Dermis blood vessel endothelial cell (primary cell): ENCODE measurements at regions not wholly inside any gene's neighbourhood (a gene's known extent, or its start where the extent isn't known, plus 50 kb on each side); places are given as distances from the start of the nearest gene placed in this dataset.

Experiments used
- DNase-seq: peaks from one replicate; pipeline ENCODE4 v3.0.0; 2010

- no peak for DNase-seq
Measured at GRCh38 chr10:131446171-131446570, 134.7 kb upstream of the TCERG1L start.

- no peak for DNase-seq
Measured at GRCh38 chr10:131448171-131448570, 136.7 kb upstream of the TCERG1L start.

GRCh38 chr10:131448883-131449282 lies 137.4 kb upstream of the TCERG1L start:
- DNase-seq: no peak

- DNase-seq: no peak
Measured at GRCh38 chr10:131450216-131450765, 138.8 kb upstream of the TCERG1L start.

- no peak for DNase-seq
Measured at GRCh38 chr10:131451407-131452015, 140.0 kb upstream of the TCERG1L start.

GRCh38 chr10:131452926-131453720 lies 141.6 kb upstream of the TCERG1L start:
- no peak for DNase-seq

GRCh38 chr10:131453721-131454634 lies 142.5 kb upstream of the TCERG1L start:
- DNase-seq: peak; percentile 19

- DNase-seq: no peak
Measured at GRCh38 chr10:131456411-131456810, 144.9 kb upstream of the TCERG1L start.

GRCh38 chr10:131461093-131461492 lies 149.6 kb upstream of the TCERG1L start:
- no peak for DNase-seq

GRCh38 chr10:131464789-131465188 lies 153.3 kb upstream of the TCERG1L start:
- DNase-seq: no peak

GRCh38 chr10:131469551-131469950 lies 158.0 kb upstream of the TCERG1L start:
- no peak for DNase-seq

- DNase-seq: no peak
Measured at GRCh38 chr10:131473645-131474044, 162.1 kb upstream of the TCERG1L start.

- DNase-seq: no peak
Measured at GRCh38 chr10:131474416-131474815, 162.9 kb upstream of the TCERG1L start.

- DNase-seq: no peak
Measured at GRCh38 chr10:131475043-131475442, 163.5 kb upstream of the TCERG1L start.

GRCh38 chr10:131475803-131476202 lies 164.3 kb upstream of the TCERG1L start:
- DNase-seq: no peak

GRCh38 chr10:131477457-131478121 lies 166.1 kb upstream of the TCERG1L start:
- no peak for DNase-seq

- no peak for DNase-seq
Measured at GRCh38 chr10:131478377-131478989, 167.0 kb upstream of the TCERG1L start.

- DNase-seq: no peak
Measured at GRCh38 chr10:131480066-131480465, 168.5 kb upstream of the TCERG1L start.

GRCh38 chr10:131480861-131481260 lies 169.3 kb upstream of the TCERG1L start:
- DNase-seq: no peak

- no peak for DNase-seq
Measured at GRCh38 chr10:131485732-131486131, 174.2 kb upstream of the TCERG1L start.

- no peak for DNase-seq
Measured at GRCh38 chr10:131487822-131488221, 176.3 kb upstream of the TCERG1L start.
